H1 (cell line): ENCODE measurements at regions not wholly inside any gene's neighbourhood (a gene's known extent, or its start where the extent isn't known, plus 50 kb on each side); places are given as distances from the start of the nearest gene placed in this dataset.

ENCODE experiments used
- CTCF ChIA-PET: fragments of 300-600 bp; sonication (Branson Sonifier 250); formaldehyde crosslinking; loops from one replicate; lab custom pipeline; 2021; ENCODE audit not compliant: partially characterized antibody; lab: Charles Lee
- POLR2A ChIA-PET: fragments of 300-600 bp; sonication (Branson Sonifier 250); formaldehyde crosslinking; loops from one replicate; lab custom pipeline; 2021; ENCODE audit warnings: inconsistent platforms; ENCODE audit not compliant: partially characterized antibody; lab: Charles Lee
- DNase-seq, 2 experiments: peaks; one replicate each; pipeline versions ENCODE4 v3.0.0 to v3.0.0-alpha.2; 2010 to 2022; ENCODE audit warnings: low spot score in 2 of 2, low read depth in 1 of 2, mixed read lengths in 1 of 2
- FAIRE-seq: peaks from 2 replicates; lab custom pipeline; 2011; peaks lifted over from hg19 to GRCh38; lab: Jason Lieb, UNC
- H2AFZ ChIP-seq: 2 replicates; pipeline ENCODE4 v1.8.1; 2012; ENCODE audit warnings: low read length, inconsistent platforms
- H2AK5ac ChIP-seq: 2 replicates; pipeline ENCODE4 v1.6.1; 2013; ENCODE audit warnings: low read depth, low read length
- H2BK120ac ChIP-seq: replicated peaks from 2 replicates; pipeline ENCODE3; 2013; ENCODE audit warnings: low read depth, low read length, inconsistent platforms
- H2BK12ac ChIP-seq: 2 replicates; pipeline ENCODE4 v1.6.1; 2013; ENCODE audit warnings: low read depth, low read length
- H2BK15ac ChIP-seq: 2 replicates; pipeline ENCODE4 v1.6.1; 2013; ENCODE audit warnings: low read length
- H2BK20ac ChIP-seq: 2 replicates; pipeline ENCODE4 v1.6.1; 2013; ENCODE audit warnings: low read length
- H2BK5ac ChIP-seq: 2 replicates; pipeline ENCODE4 v1.6.1; 2013; ENCODE audit warnings: low read depth, low read length
- H3K14ac ChIP-seq: 2 replicates; pipeline ENCODE4 v1.6.1; 2013; ENCODE audit warnings: inconsistent platforms; ENCODE audit not compliant: insufficient read length
- H3K18ac ChIP-seq: 2 replicates; pipeline ENCODE4 v1.6.1; 2013; ENCODE audit warnings: low read length; ENCODE audit errors: extremely low read depth
- H3K23ac ChIP-seq: 2 replicates; pipeline ENCODE4 v1.6.1; 2013; ENCODE audit warnings: inconsistent platforms; ENCODE audit not compliant: insufficient read length
- H3K23me2 ChIP-seq: 2 replicates; pipeline ENCODE4 v1.6.1; 2013; ENCODE audit warnings: low read depth, low read length
- H3K27ac ChIP-seq: 2 replicates; pipeline ENCODE4 v1.6.1; 2011; ENCODE audit warnings: low read depth, low read length, inconsistent platforms
- H3K27me3 ChIP-seq, 4 experiments: replicated peaks in 1 of 4; 1 replicate in 1 of 4; 2 replicates in 3 of 4; pipeline versions ENCODE4 v1.6.1 to v1.8.1; 2011 to 2013; ENCODE audit warnings: low read length in 3 of 4, mild to moderate bottlenecking in 3 of 4, inconsistent platforms in 2 of 4, mixed read lengths in 2 of 4, moderate library complexity in 1 of 4; ENCODE audit not compliant: control insufficient read depth in 3 of 4, insufficient read depth in 3 of 4; ENCODE audit errors: extremely low read depth in 1 of 4
- H3K36me3 ChIP-seq, 4 experiments: 2 replicates each; pipeline versions ENCODE4 v1.6.1 to v1.8.1; 2011 to 2013; ENCODE audit warnings: mild to moderate bottlenecking in 4 of 4, low read length in 3 of 4, moderate library complexity in 2 of 4, control low read depth in 1 of 4, inconsistent platforms in 1 of 4; ENCODE audit not compliant: insufficient read depth in 4 of 4, control insufficient read depth in 2 of 4
- H3K4ac ChIP-seq: replicated peaks from 2 replicates; pipeline ENCODE3; 2013; ENCODE audit warnings: low read length, low read depth, mixed read lengths, inconsistent platforms; ENCODE audit not compliant: insufficient read length
- H3K4me1 ChIP-seq, 4 experiments: replicated peaks in 1 of 4; 1 replicate in 1 of 4; 2 replicates in 3 of 4; pipeline versions ENCODE4 v1.6.1 to v1.8.1; 2011 to 2013; ENCODE audit warnings: low read length in 3 of 4, inconsistent platforms in 2 of 4, mixed read lengths in 1 of 4; ENCODE audit not compliant: insufficient read depth in 4 of 4, control insufficient read depth in 3 of 4
- H3K4me2 ChIP-seq, 2 experiments: 2 replicates each; pipeline versions ENCODE4 v1.6.1 to v1.8.1; 2011 to 2013; ENCODE audit warnings: low read depth in 2 of 2, low read length in 2 of 2, control low read depth in 1 of 2, inconsistent platforms in 1 of 2, mild to moderate bottlenecking in 1 of 2; ENCODE audit not compliant: insufficient read depth in 1 of 2
- H3K4me3 ChIP-seq, 4 experiments: fragments of 200-600, 300-600 bp in 1 of 4; sonication (generic), shearing (Covaris generic), sonication (Bioruptor Twin) in 1 of 4; 2 replicates each; pipeline versions ENCODE4 v1.5.1 to v1.8.1; 2011 to 2016; ENCODE audit warnings: low read length in 4 of 4, low read depth in 3 of 4, control low read depth in 2 of 4, inconsistent platforms in 2 of 4, mild to moderate bottlenecking in 2 of 4, mixed read lengths in 1 of 4, moderate library complexity in 1 of 4; ENCODE audit not compliant: insufficient read depth in 2 of 4; ENCODE audit errors: extremely low read depth in 1 of 4
- H3K56ac ChIP-seq: replicated peaks from 2 replicates; pipeline ENCODE3; 2013; ENCODE audit warnings: low read depth, mild to moderate bottlenecking, mixed read lengths, low read length, inconsistent platforms; ENCODE audit not compliant: insufficient read length
- H3K79me1 ChIP-seq: 2 replicates; pipeline ENCODE4 v1.6.1; 2013; ENCODE audit warnings: low read depth, low read length, control low read depth
- H3K79me2 ChIP-seq, 2 experiments: 2 replicates each; pipeline versions ENCODE4 v1.6.1 to v1.8.1; 2012 to 2013; ENCODE audit warnings: low read length in 2 of 2, mild to moderate bottlenecking in 2 of 2, inconsistent platforms in 1 of 2; ENCODE audit not compliant: insufficient read depth in 2 of 2, control insufficient read depth in 1 of 2
- H3K9ac ChIP-seq, 4 experiments: replicated peaks in 1 of 4; 1 replicate in 1 of 4; 2 replicates in 3 of 4; pipeline versions ENCODE4 v1.6.1 to v1.8.1; 2011 to 2013; ENCODE audit warnings: low read depth in 3 of 4, low read length in 3 of 4, control low read depth in 2 of 4, mild to moderate bottlenecking in 2 of 4, moderate library complexity in 2 of 4, inconsistent platforms in 1 of 4; ENCODE audit errors: extremely low read depth in 1 of 4
- H3K9me3 ChIP-seq, 2 experiments: 2 replicates each; pipeline versions ENCODE4 v1.6.1 to v1.8.1; 2012 to 2013; ENCODE audit warnings: mild to moderate bottlenecking in 2 of 2, moderate library complexity in 2 of 2, control low read depth in 1 of 2, inconsistent platforms in 1 of 2, low read depth in 1 of 2, low read length in 1 of 2, mixed read lengths in 1 of 2; ENCODE audit not compliant: insufficient read depth in 2 of 2
- H4K20me1 ChIP-seq, 2 experiments: replicated peaks in 1 of 2; 2 replicates each; pipeline versions ENCODE3 to v1.8.1; 2011 to 2013; ENCODE audit warnings: inconsistent platforms in 2 of 2, low read length in 2 of 2, mild to moderate bottlenecking in 1 of 2; ENCODE audit not compliant: insufficient read depth in 2 of 2, control insufficient read depth in 1 of 2
- H4K5ac ChIP-seq: 2 replicates; pipeline ENCODE4 v1.6.1; 2013; ENCODE audit warnings: low read length, low read depth, mixed read lengths, inconsistent platforms; ENCODE audit not compliant: insufficient read length
- H4K8ac ChIP-seq: 2 replicates; pipeline ENCODE4 v1.8.0; 2013; ENCODE audit warnings: mild to moderate bottlenecking, moderate library complexity, low read length, inconsistent platforms; ENCODE audit not compliant: insufficient read depth; ENCODE audit errors: extremely low read depth
- H4K91ac ChIP-seq: replicated peaks from 2 replicates; pipeline ENCODE3; 2013; ENCODE audit warnings: low read length, mixed read lengths, inconsistent platforms; ENCODE audit not compliant: insufficient read length
- ATF2 ChIP-seq: IDR thresholded peaks from 2 replicates; pipeline ENCODE4 v1.6.1; 2012; ENCODE audit warnings: low read length, inconsistent platforms
- CEBPB ChIP-seq: IDR thresholded peaks from 2 replicates; pipeline ENCODE4 v1.6.1; 2012; ENCODE audit warnings: low read depth, low read length
- GTF2F1 ChIP-seq: IDR thresholded peaks from 2 replicates; pipeline ENCODE4 v1.6.1; 2012; ENCODE audit warnings: low read depth, low read length, improper control_type of control experiment, borderline replicate concordance
- KDM1A ChIP-seq: fragments of 200-600, 300-600 bp; sonication (generic); IDR thresholded peaks from 2 replicates; pipeline ENCODE4 v1.7.1; 2016; ENCODE audit warnings: mild to moderate bottlenecking, low read length, borderline replicate concordance
- KDM4A ChIP-seq: IDR thresholded peaks from one replicate; pipeline ENCODE4 v1.7.1; 2012; ENCODE audit warnings: low read depth, mild to moderate bottlenecking, moderate library complexity, low read length, inconsistent platforms; ENCODE audit not compliant: severe bottlenecking
- NRF1 ChIP-seq: IDR thresholded peaks from 2 replicates; pipeline ENCODE4 v1.6.1; 2011; ENCODE audit warnings: mild to moderate bottlenecking, low read depth, low read length, improper control_type of control experiment
- POLR2A ChIP-seq, 2 experiments: IDR thresholded peaks; 1 replicate in 1 of 2; 2 replicates in 1 of 2; pipeline ENCODE4 v1.6.1; 2011; ENCODE audit warnings: low read depth in 2 of 2, low read length in 2 of 2, mild to moderate bottlenecking in 2 of 2; ENCODE audit errors: control extremely low read depth in 1 of 2
- RAD21 ChIP-seq, 2 experiments: IDR thresholded peaks in 1 of 2; conservative IDR thresholded peaks in 1 of 2; 2 replicates each; pipeline ENCODE4 v1.6.1; 2011; ENCODE audit warnings: low read depth in 2 of 2, low read length in 2 of 2, improper control_type of control experiment in 1 of 2, inconsistent platforms in 1 of 2, mild to moderate bottlenecking in 1 of 2, moderate library complexity in 1 of 2
- RBBP5 ChIP-seq: IDR thresholded peaks from 2 replicates; pipeline ENCODE4 v1.7.1; 2012; ENCODE audit warnings: low read depth, mild to moderate bottlenecking, inconsistent platforms, low read length, moderate library complexity, borderline replicate concordance
- RXRA ChIP-seq: IDR thresholded peaks from 2 replicates; pipeline ENCODE4 v1.6.1; 2011; ENCODE audit warnings: low read depth, mild to moderate bottlenecking, low read length, moderate library complexity; ENCODE audit not compliant: insufficient read depth
- SP2 ChIP-seq: IDR thresholded peaks from 2 replicates; pipeline ENCODE4 v1.6.1; 2012; ENCODE audit warnings: mild to moderate bottlenecking, low read length, inconsistent platforms
- TAF1 ChIP-seq: IDR thresholded peaks from 2 replicates; pipeline ENCODE4 v1.6.1; 2011; ENCODE audit warnings: mild to moderate bottlenecking, low read depth, low read length
- USF2 ChIP-seq: IDR thresholded peaks from 2 replicates; pipeline ENCODE4 v1.6.1; 2011; ENCODE audit warnings: low read length, improper control_type of control experiment
- WGBS, 2 experiments: shearing (Covaris generic) in 1 of 2; methylation state at CpG; one replicate each; pipeline versions ENCODE4 v1.1.6 to v1.1.7; 2013 to 2015; ENCODE audit warnings: low lambda C conversion rate in 2 of 2, mixed read lengths in 2 of 2, inconsistent platforms in 1 of 2, low coverage in 1 of 2, missing lambda C conversion rate in 1 of 2; ENCODE audit not compliant: insufficient replicate concordance in 2 of 2, insufficient coverage in 1 of 2, insufficient read length in 1 of 2; ENCODE audit errors: extremely low coverage in 1 of 2, missing lambda C conversion rate in 1 of 2; 5-methylcytosine and 5-hydroxymethylcytosine counted together

- no peak overlapping the region for H3K4me3 ChIP-seq
- 95% methylated on average over 2 of the region's 2 CpGs; no CpG with 5 or more reads in 1 of the 2 experiments for WGBS, 2 experiments
- H3K23me2 ChIP-seq, result no peaks in the 10 kb centered on the region
- H3K79me2 ChIP-seq, result no peaks in the 10 kb centered on the region
- H3K79me1 ChIP-seq, result no peaks in the 10 kb centered on the region
- H3K23ac ChIP-seq, result no peak overlapping the region
- no peak overlapping the region for H4K5ac ChIP-seq
- H3K36me3 ChIP-seq, result no peaks in the 10 kb centered on the region; a peak in 1 of 8 replicates
- no peak overlapping the region for H2AK5ac ChIP-seq
- H3K18ac ChIP-seq, result no peak overlapping the region
- POLR2A ChIA-PET, result no interaction called here
- DNase-seq (no peak), FAIRE-seq (no peak)
- H3K56ac ChIP-seq, result no peak overlapping the region
- H3K4me1 ChIP-seq, result no peaks in the 10 kb centered on the region; a peak in 2 of 7 replicates
- no peak overlapping the region for H2BK5ac ChIP-seq
- no peak overlapping the region for H2AFZ ChIP-seq
- no peaks in the 10 kb centered on the region for H3K9me3 ChIP-seq
- H3K27me3 ChIP-seq, result no peaks in the 10 kb centered on the region
- no peak overlapping the region for H3K4ac ChIP-seq
- no peak overlapping the region for H3K9ac ChIP-seq
- no peak overlapping the region for H4K91ac ChIP-seq
- H2BK20ac ChIP-seq, result no peak overlapping the region
- no peak overlapping the region for H2BK120ac ChIP-seq
- no peak overlapping the region for H2BK15ac ChIP-seq
- H2BK12ac ChIP-seq, result no peak overlapping the region
- no peak overlapping the region for H3K4me2 ChIP-seq
- CTCF ChIA-PET, result no interaction called here
- H4K8ac ChIP-seq, result no peak overlapping the region
- H3K27ac ChIP-seq, result no peak overlapping the region
- no peaks in the 10 kb centered on the region for H4K20me1 ChIP-seq
- no peak overlapping the region for H3K14ac ChIP-seq
- TF ChIP-seq RXRA (no peak), ATF2 (no peak), POLR2A (IDR thresholded peaks at IDR 0.05; ENCODE audit: control extremely low read depth in 1 of 2, low read depth in 2 of 2, low read length in 2 of 2) (no peak), RBBP5 (no peak), CEBPB (no peak), NRF1 (no peak), GTF2F1 (no peak), RAD21 (IDR thresholded peaks at IDR 0.05 in 1 of 2, conservative IDR thresholded peaks at IDR 0.05 in 1 of 2; ENCODE audit: low read depth in 2 of 2, low read length in 2 of 2) (no peak), USF2 (no peak), SP2 (no peak), KDM1A (no peak), KDM4A (no peak), TAF1 (no peak)
Observed at GRCh38 chr18:25724121-25724520, 366.3 kb downstream of the SS18 start.
